Transverse colon (tissue), 4 donors: ENCODE measurements at regions not wholly inside any gene's neighbourhood (a gene's known extent, or its start where the extent isn't known, plus 50 kb on each side); places are given as distances from the start of the nearest gene placed in this dataset.

Source experiments
- DNase-seq: peaks from one replicate; pipeline ENCODE4 v3.0.0-alpha.2; 2019
- H3K27ac ChIP-seq, 4 donors: fragments of 200-600 bp; sonication (generic); 2 replicates each; pipeline ENCODE4 v1.5.1; 2016 to 2018; ENCODE audit warnings: inconsistent platforms in 4 of 4
- H3K27me3 ChIP-seq: fragments of 200-600 bp; sonication (generic); 2 replicates; pipeline ENCODE4 v1.5.1; 2017; ENCODE audit warnings: inconsistent platforms
- H3K36me3 ChIP-seq, 4 donors: fragments of 200-600 bp; sonication (generic); 2 replicates each; pipeline ENCODE4 v1.5.1; 2017 to 2019; ENCODE audit warnings: inconsistent platforms in 4 of 4
- H3K4me1 ChIP-seq, 4 donors: fragments of 200-600 bp; sonication (generic); 2 replicates each; pipeline ENCODE4 v1.5.1; 2017 to 2020; ENCODE audit warnings: inconsistent platforms in 4 of 4
- H3K4me3 ChIP-seq, 4 donors: fragments of 200-600 bp; sonication (generic); 1 replicate in 1 of 4; 2 replicates in 3 of 4; pipeline versions ENCODE4 v1.5.1 to v1.6.1; 2017 to 2019; ENCODE audit warnings: inconsistent platforms in 4 of 4
- H3K9me3 ChIP-seq, 2 donors: fragments of 200-600 bp; sonication (generic); 2 replicates each; pipeline ENCODE4 v1.5.1; 2017 to 2019; ENCODE audit warnings: inconsistent platforms in 2 of 2
- EP300 ChIP-seq: sonication (generic); formaldehyde crosslinking; IDR thresholded peaks from one replicate; pipeline ENCODE4 v1.6.1; 2017; ENCODE audit warnings: antibody characterized with exemption, low read depth
- POLR2A ChIP-seq: fragments of 450-650 bp; IDR thresholded peaks from one replicate; pipeline ENCODE4 v1.6.1; 2016; ENCODE audit warnings: antibody characterized with exemption, mild to moderate bottlenecking, moderate library complexity
- POLR2AphosphoS5 ChIP-seq, 3 donors: sonication (generic); formaldehyde crosslinking; IDR thresholded peaks; one replicate each; pipeline ENCODE4 v1.6.1; 2016; ENCODE audit warnings: antibody characterized with exemption in 3 of 3
- WGBS, 2 donors: methylation state at CpG; one replicate each; pipeline ENCODE4 v1.1.5; 2018; ENCODE audit warnings: low coverage in 1 of 2; 5-methylcytosine and 5-hydroxymethylcytosine counted together
- in situ Hi-C, 4 donors: fragments of 200-750 bp; cut with MboI; loops; one replicate each; pipeline versions ENCODE4 v1.15.0 to v1.15.1; 2017; ENCODE audit warnings: low sequenced_read_pairs in 3 of 4, low pct_ligation_motif_present in 1 of 4, low pct_unique_long_range_greater_than_20kb in 1 of 4
- intact Hi-C: fragments of 100-400 bp; cut with DNase I; formaldehyde crosslinking; loops from one replicate; pipeline ENCODE4 v1.15.1; 2023; ENCODE audit warnings: low total_unique reads
- TF ChIP-seq, protein P1 (sequence below), 5 experiments: fragments of 200-600 bp in 3 of 5; fragments of 450-650 bp in 2 of 5; sonication (generic) in 3 of 5; IDR thresholded peaks; 1 replicate in 2 of 5; 2 replicates in 3 of 5; pipeline ENCODE4 v1.5.1; 2016 to 2017; ENCODE audit warnings: antibody characterized with exemption in 5 of 5, inconsistent platforms in 3 of 5, mild to moderate bottlenecking in 2 of 5, moderate library complexity in 1 of 5

DNA sequence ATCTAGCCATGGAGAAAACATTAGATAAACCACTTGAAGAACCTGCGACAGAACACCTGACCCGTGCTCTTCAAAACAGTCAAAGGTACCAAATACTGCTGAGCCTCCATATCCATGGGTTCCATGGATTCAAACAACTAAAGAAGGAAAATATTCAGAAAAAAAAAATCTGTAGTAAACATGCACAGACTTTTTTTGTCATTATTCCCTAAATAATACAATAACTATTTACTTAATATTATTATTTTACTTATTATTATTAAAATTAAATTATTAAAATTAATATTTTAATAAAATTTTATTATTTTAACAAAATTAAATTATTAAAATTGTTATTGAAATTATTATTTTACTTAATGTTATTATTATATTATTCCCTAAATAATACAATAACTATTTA, 101.0 kb upstream of the PDE1C start:
- 77 to 95% methylated on average over 2 of the region's 2 CpGs for WGBS, 2 donors
- TF ChIP-seq EP300 (no peak), POLR2A (no peak), POLR2AphosphoS5 (IDR thresholded peaks at IDR 0.05) (no peak)
- TF ChIP-seq, protein P1, sequence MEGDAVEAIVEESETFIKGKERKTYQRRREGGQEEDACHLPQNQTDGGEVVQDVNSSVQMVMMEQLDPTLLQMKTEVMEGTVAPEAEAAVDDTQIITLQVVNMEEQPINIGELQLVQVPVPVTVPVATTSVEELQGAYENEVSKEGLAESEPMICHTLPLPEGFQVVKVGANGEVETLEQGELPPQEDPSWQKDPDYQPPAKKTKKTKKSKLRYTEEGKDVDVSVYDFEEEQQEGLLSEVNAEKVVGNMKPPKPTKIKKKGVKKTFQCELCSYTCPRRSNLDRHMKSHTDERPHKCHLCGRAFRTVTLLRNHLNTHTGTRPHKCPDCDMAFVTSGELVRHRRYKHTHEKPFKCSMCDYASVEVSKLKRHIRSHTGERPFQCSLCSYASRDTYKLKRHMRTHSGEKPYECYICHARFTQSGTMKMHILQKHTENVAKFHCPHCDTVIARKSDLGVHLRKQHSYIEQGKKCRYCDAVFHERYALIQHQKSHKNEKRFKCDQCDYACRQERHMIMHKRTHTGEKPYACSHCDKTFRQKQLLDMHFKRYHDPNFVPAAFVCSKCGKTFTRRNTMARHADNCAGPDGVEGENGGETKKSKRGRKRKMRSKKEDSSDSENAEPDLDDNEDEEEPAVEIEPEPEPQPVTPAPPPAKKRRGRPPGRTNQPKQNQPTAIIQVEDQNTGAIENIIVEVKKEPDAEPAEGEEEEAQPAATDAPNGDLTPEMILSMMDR (IDR thresholded peaks at IDR 0.05): no peak
- Histone ChIP-seq H3K27ac (no peak overlapping the region), H3K4me1 (no peaks in the 10 kb centered on the region), H3K4me3 (no peak overlapping the region), H3K9me3 (no peaks in the 10 kb centered on the region), H3K36me3 (no peaks in the 10 kb centered on the region), H3K27me3 (no peaks in the 10 kb centered on the region)
- in situ Hi-C loops (no loop called here), intact Hi-C loops (no loop called here)
- DNase-seq: no peak

DNA sequence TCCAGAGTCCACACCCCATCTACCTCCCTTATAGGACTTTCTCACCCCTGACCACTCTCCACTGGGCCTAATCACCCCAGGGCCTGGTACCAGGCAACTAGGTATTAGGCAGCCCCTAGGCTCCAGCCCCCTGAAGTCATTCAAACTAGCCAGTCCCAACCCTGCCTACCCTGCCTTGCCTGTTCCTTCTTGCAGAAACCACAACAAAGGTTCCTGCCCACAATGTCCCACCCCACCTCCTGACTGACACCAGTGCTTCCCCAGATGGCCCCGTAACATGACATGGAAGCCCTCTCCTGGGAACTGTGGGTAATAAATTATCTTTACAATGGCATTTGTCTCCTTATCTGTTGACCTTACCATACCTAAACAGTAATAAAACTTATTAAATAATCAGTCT, 100.6 kb upstream of the PDE1C start:
- no peaks in the 10 kb centered on the region for H3K4me1 ChIP-seq
- in situ Hi-C loops: no loop called here
- TF ChIP-seq POLR2AphosphoS5 (IDR thresholded peaks at IDR 0.05) (no peak), EP300 (no peak)

DNA sequence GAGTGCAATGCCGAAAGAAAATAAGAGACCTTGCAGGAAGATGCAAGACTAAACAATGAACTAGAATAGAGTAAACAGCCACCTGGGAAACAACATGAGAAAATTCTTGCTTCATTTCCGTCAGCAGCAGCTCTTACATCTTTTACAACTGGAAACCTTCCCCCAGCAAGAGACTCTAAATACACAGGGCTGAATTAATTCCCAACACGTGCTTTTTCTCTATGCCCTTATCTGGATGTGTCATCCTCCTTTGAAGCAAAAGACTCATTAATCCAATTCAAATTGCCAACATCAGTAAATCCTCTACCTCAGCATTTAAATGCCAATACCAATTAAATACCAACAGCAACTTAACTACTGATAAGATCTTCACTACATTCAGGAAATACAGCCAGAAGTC, 99.0 kb upstream of the PDE1C start:
- H3K9me3 ChIP-seq: no peaks in the 10 kb centered on the region
- WGBS, 2 donors: 40 to 64% methylated on average over 3 of the region's 3 CpGs
- no peak overlapping the region for H3K4me3 ChIP-seq
- in situ Hi-C loops: no loop called here
- intact Hi-C loops: no loop called here
- DNase-seq: no peak
- no peak for TF ChIP-seq POLR2AphosphoS5 (IDR thresholded peaks at IDR 0.05)
- no peak for TF ChIP-seq POLR2A
- TF ChIP-seq EP300: no peak
- TF ChIP-seq, protein P1 (IDR thresholded peaks at IDR 0.05): no peak
- no peaks in the 10 kb centered on the region for H3K27me3 ChIP-seq
- no peaks in the 10 kb centered on the region for H3K36me3 ChIP-seq
- no peak overlapping the region for H3K27ac ChIP-seq
- H3K4me1 ChIP-seq: no peaks in the 10 kb centered on the region

More for the DNA sequence above, 100.6 kb upstream of the PDE1C start:
- DNase-seq: no peak
- 63 to 71% methylated on average over 1 of the region's 1 CpG for WGBS, 2 donors
- no peak overlapping the region for H3K4me3 ChIP-seq
- H3K27ac ChIP-seq: no peak overlapping the region
- H3K36me3 ChIP-seq: no peaks in the 10 kb centered on the region
- H3K9me3 ChIP-seq: no peaks in the 10 kb centered on the region
- intact Hi-C loops: no loop called here
- no peaks in the 10 kb centered on the region for H3K27me3 ChIP-seq

DNA sequence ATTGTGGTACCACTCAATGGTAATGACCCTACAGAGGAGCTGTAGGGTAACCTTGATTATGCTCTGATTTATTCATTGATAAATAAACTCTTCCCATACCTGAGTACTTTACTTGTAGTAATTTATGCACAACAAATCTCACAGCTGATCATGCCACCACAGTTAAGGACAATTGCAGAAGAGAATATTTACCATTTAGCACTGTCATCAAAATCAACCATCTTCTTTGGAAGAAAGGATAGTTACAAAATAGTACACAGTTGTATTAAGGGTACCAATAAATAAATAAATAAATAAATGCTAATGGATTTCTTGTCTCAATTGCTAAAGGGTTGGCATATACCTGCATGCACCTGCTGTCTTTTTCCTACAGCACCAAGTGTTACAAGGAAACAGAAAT, 97.6 kb upstream of the PDE1C start:
- in situ Hi-C loops: no loop called here
- no peak for TF ChIP-seq POLR2AphosphoS5 (IDR thresholded peaks at IDR 0.05)
- TF ChIP-seq, protein P1 (IDR thresholded peaks at IDR 0.05): no peak
- no peak for TF ChIP-seq POLR2A
- no peak for TF ChIP-seq EP300
- H3K27me3 ChIP-seq: no peaks in the 10 kb centered on the region
- no peaks in the 10 kb centered on the region for H3K36me3 ChIP-seq
- intact Hi-C loops: no loop called here
- DNase-seq: no peak
- no peak overlapping the region for H3K4me3 ChIP-seq
- H3K27ac ChIP-seq: no peak overlapping the region
- H3K4me1 ChIP-seq: no peaks in the 10 kb centered on the region
- no peaks in the 10 kb centered on the region for H3K9me3 ChIP-seq

DNA sequence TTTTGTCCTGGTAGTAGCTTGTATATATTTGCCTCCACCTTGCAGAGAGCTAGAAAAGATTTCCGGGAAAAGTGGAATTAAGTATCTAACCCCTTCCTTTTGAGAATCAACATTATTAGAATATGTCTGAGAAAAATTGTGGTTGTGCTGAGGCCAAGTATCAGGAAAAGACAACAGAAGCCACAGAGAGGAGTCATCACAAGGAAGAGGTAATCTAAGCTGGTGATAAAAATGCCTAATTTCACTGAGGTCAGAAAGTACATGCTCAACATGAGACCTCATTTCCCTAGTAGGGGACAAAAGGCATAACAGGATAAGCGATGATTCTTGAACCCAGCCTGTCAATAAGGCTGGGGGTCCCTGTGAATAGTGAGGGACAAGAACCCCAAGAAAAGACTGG, 97.0 kb upstream of the PDE1C start:
- no peaks in the 10 kb centered on the region for H3K27me3 ChIP-seq
- 80 to 87% methylated on average over 2 of the region's 2 CpGs for WGBS, 2 donors
- TF ChIP-seq POLR2AphosphoS5 (IDR thresholded peaks at IDR 0.05): no peak
- no peak for TF ChIP-seq EP300
- no peak for TF ChIP-seq POLR2A
- TF ChIP-seq, protein P1 (IDR thresholded peaks at IDR 0.05): no peak
- in situ Hi-C loops: no loop called here
- H3K4me3 ChIP-seq: no peak overlapping the region
- intact Hi-C loops: no loop called here
- no peak overlapping the region for H3K27ac ChIP-seq
- H3K36me3 ChIP-seq: no peaks in the 10 kb centered on the region
- DNase-seq: no peak
- no peaks in the 10 kb centered on the region for H3K9me3 ChIP-seq
- no peaks in the 10 kb centered on the region for H3K4me1 ChIP-seq
